ENCODE measurements at regions not wholly inside any gene's neighbourhood (a gene's known extent, or its start where the extent isn't known, plus 50 kb on each side); places are given as distances from the start of the nearest gene placed in this dataset.

GRCh38 chr13:105329359-105329758 lies 1206.1 kb downstream of the EFNB2 start:
- Histone ChIP-seq H3K27me3 (ENCODE audit: control insufficient read depth, low read length) (no peaks in the 10 kb centered on the region), H3K4me1 (ENCODE audit: control insufficient read depth, low read length) (no peaks in the 10 kb centered on the region), H3K4me2 (ENCODE audit: low read length) (no peak overlapping the region), H3K4me3 (ENCODE audit: low read length) (no peak overlapping the region), H3K9me3 (ENCODE audit: control insufficient read depth, insufficient read depth, low read length) (no peaks in the 10 kb centered on the region), H3K9me2 (replicated peaks; ENCODE audit: control insufficient read depth, low read length) (no peaks in the 10 kb centered on the region), H3F3A (ENCODE audit: control insufficient read depth, insufficient read depth) (no peaks in the 10 kb centered on the region), H3K36me3 (ENCODE audit: control insufficient read depth, low read length) (no peaks in the 10 kb centered on the region), H4K20me1 (ENCODE audit: control insufficient read depth, insufficient read depth, low read depth, low read length) (no peaks in the 10 kb centered on the region), H3K27ac (ENCODE audit: low read depth, low read length) (no peak overlapping the region), H3K79me2 (ENCODE audit: control insufficient read depth, low read length) (no peaks in the 10 kb centered on the region)
- TF ChIP-seq CTCF (IDR thresholded peaks at IDR 0.05; ENCODE audit: low read depth, low read length, poor library complexity, severe bottlenecking) = no peak
- TF ChIP-seq EZH2phosphoT487 (IDR thresholded peaks at IDR 0.05; ENCODE audit: borderline replicate concordance, low read length) = no peak

GRCh38 chr13:105328212-105328611 lies 1207.2 kb downstream of the EFNB2 start:
- no peaks in the 10 kb centered on the region for H3K36me3 ChIP-seq (ENCODE audit: control insufficient read depth, low read length)
- H3K27ac ChIP-seq (ENCODE audit: low read depth, low read length) = no peak overlapping the region
- no peaks in the 10 kb centered on the region for H3K9me3 ChIP-seq (ENCODE audit: control insufficient read depth, insufficient read depth, low read length)
- no peaks in the 10 kb centered on the region for H3K4me1 ChIP-seq (ENCODE audit: control insufficient read depth, low read length)
- no peak overlapping the region for H3K4me3 ChIP-seq (ENCODE audit: low read length)
- H3K9me2 ChIP-seq (replicated peaks; ENCODE audit: control insufficient read depth, low read length) = no peaks in the 10 kb centered on the region
- no peaks in the 10 kb centered on the region for H3K27me3 ChIP-seq (ENCODE audit: control insufficient read depth, low read length)
- H3F3A ChIP-seq (ENCODE audit: control insufficient read depth, insufficient read depth) = no peaks in the 10 kb centered on the region
- TF ChIP-seq EZH2phosphoT487 (IDR thresholded peaks at IDR 0.05; ENCODE audit: borderline replicate concordance, low read length) (no peak), CTCF (IDR thresholded peaks at IDR 0.05; ENCODE audit: low read depth, low read length, poor library complexity, severe bottlenecking) (no peak)
- H3K79me2 ChIP-seq (ENCODE audit: control insufficient read depth, low read length) = no peaks in the 10 kb centered on the region
- H3K4me2 ChIP-seq (ENCODE audit: low read length) = no peak overlapping the region
- no peaks in the 10 kb centered on the region for H4K20me1 ChIP-seq (ENCODE audit: control insufficient read depth, insufficient read depth, low read depth, low read length)

- TF ChIP-seq CTCF (IDR thresholded peaks at IDR 0.05; ENCODE audit: low read depth, low read length, poor library complexity, severe bottlenecking) (no peak), EZH2phosphoT487 (IDR thresholded peaks at IDR 0.05; ENCODE audit: borderline replicate concordance, low read length) (no peak)
- no peaks in the 10 kb centered on the region for H3K27me3 ChIP-seq (ENCODE audit: control insufficient read depth, low read length)
- no peaks in the 10 kb centered on the region for H3K4me1 ChIP-seq (ENCODE audit: control insufficient read depth, low read length)
Measured at GRCh38 chr13:105327581-105328126, 1207.8 kb downstream of the EFNB2 start.

More at GRCh38 chr13:105327581-105328126, 1207.8 kb downstream of the EFNB2 start:
- no peaks in the 10 kb centered on the region for H4K20me1 ChIP-seq (ENCODE audit: control insufficient read depth, insufficient read depth, low read depth, low read length)
- no peaks in the 10 kb centered on the region for H3F3A ChIP-seq (ENCODE audit: control insufficient read depth, insufficient read depth)
- no peaks in the 10 kb centered on the region for H3K9me3 ChIP-seq (ENCODE audit: control insufficient read depth, insufficient read depth, low read length)
- no peak overlapping the region for H3K4me3 ChIP-seq (ENCODE audit: low read length)
- no peak overlapping the region for H3K4me2 ChIP-seq (ENCODE audit: low read length)
- H3K27ac ChIP-seq (ENCODE audit: low read depth, low read length) = no peak overlapping the region
- no peaks in the 10 kb centered on the region for H3K9me2 ChIP-seq (replicated peaks; ENCODE audit: control insufficient read depth, low read length)
- H3K36me3 ChIP-seq (ENCODE audit: control insufficient read depth, low read length) = no peaks in the 10 kb centered on the region
- H3K79me2 ChIP-seq (ENCODE audit: control insufficient read depth, low read length) = no peaks in the 10 kb centered on the region
